ENCODE measurements at regions not wholly inside any gene's neighbourhood (a gene's known extent, or its start where the extent isn't known, plus 50 kb on each side); places are given as distances from the start of the nearest gene placed in this dataset.

- Histone ChIP-seq H3K4me3 (ENCODE audit: low read depth, low read length) (no peak overlapping the region), H3K27me3 (ENCODE audit: control insufficient read depth, insufficient read depth, low read length) (no peaks in the 10 kb centered on the region), H3K36me3 (ENCODE audit: control insufficient read depth, insufficient read depth, low read length) (no peaks in the 10 kb centered on the region)
- no peak for FAIRE-seq
- no peak for TF ChIP-seq CTCF (IDR thresholded peaks at IDR 0.05; ENCODE audit: insufficient read depth, low read length, severe bottlenecking)
- DNase-seq (ENCODE audit: low read depth), result peak; percentile 36
Observed at GRCh38 chr5:104198156-104198555, 635.6 kb upstream of the NUDT12 start.

DNA sequence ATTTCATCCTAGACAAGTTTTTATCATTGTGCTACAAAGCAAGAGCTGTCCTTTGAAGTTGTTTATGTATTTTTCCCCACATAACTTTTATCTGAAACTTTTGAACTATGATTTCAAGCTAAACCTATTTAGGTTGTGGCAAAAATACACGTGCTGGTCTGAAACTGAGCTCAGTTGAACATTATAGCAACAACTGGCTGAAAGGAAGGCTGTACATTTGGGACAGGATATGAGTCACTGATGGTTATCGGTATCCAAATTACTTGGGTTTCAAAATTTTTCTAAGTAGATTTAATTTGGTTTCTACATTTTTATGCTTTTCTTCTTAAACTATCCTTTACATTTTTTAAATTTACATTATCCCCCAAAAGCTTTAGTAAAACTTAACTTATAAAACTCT, 627.3 kb upstream of the NUDT12 start:
- Histone ChIP-seq H3K4me3 (ENCODE audit: low read depth, low read length) (no peak overlapping the region), H3K27me3 (ENCODE audit: control insufficient read depth, insufficient read depth, low read length) (no peaks in the 10 kb centered on the region), H3K36me3 (ENCODE audit: control insufficient read depth, insufficient read depth, low read length) (no peaks in the 10 kb centered on the region)
- FAIRE-seq (no peak), DNase-seq (ENCODE audit: low read depth) (peak; percentile 21)
- no peak for TF ChIP-seq CTCF (IDR thresholded peaks at IDR 0.05; ENCODE audit: insufficient read depth, low read length, severe bottlenecking)

DNA sequence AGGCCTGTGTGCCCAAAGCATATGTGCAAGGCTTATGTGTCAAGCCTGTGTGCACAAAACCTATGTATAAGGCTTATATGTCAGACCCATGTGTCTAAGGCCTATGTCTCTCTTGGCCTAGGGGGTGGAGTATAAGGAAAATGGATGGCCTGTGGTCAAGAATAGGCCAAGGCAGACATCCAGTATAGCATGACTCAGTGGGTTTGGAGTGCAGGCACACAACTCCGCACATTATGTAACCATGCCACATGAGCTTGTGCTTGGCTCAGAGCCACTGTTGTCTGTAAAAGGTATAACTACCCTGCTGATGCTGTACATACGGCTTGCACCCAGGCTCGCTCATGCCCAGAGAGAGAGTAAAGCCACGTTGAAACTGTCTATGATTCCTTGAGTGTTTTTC, 626.4 kb upstream of the NUDT12 start:
- DNase-seq (ENCODE audit: low read depth), result peak; percentile 70
- no peak overlapping the region for H3K4me3 ChIP-seq (ENCODE audit: low read depth, low read length)
- no peaks in the 10 kb centered on the region for H3K27me3 ChIP-seq (ENCODE audit: control insufficient read depth, insufficient read depth, low read length)
- no peaks in the 10 kb centered on the region for H3K36me3 ChIP-seq (ENCODE audit: control insufficient read depth, insufficient read depth, low read length)
- TF ChIP-seq CTCF (IDR thresholded peaks at IDR 0.05; ENCODE audit: insufficient read depth, low read length, severe bottlenecking), result no peak
- peak; percentile 86 for FAIRE-seq

DNA sequence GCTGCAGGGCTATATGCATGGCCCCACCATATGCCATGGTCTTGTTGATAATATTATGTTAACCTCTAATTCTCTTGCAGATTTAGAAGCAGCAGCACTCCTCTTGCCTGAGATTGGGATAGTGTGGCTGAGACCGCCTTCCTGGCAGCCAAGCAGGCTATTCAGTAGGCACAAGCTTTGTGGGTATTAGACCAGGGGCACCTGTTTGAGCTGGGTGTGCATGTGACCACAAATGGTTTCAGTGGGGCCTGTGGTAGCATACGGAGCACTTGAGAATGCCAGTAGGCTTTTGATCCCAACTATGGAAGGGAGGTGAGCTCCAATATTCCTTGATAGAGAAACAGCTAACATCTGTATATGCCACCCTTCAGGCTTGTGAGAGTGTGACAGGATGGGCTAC, 625.1 kb upstream of the NUDT12 start:
- Histone ChIP-seq H3K36me3 (ENCODE audit: control insufficient read depth, insufficient read depth, low read length) (no peaks in the 10 kb centered on the region), H3K27me3 (ENCODE audit: control insufficient read depth, insufficient read depth, low read length) (no peaks in the 10 kb centered on the region), H3K4me3 (ENCODE audit: low read depth, low read length) (no peak overlapping the region)
- FAIRE-seq (no peak), DNase-seq (ENCODE audit: low read depth) (no peak)
- TF ChIP-seq CTCF (IDR thresholded peaks at IDR 0.05; ENCODE audit: insufficient read depth, low read length, severe bottlenecking), result no peak

GRCh38 chr5:104186510-104186909, 623.9 kb upstream of the NUDT12 start:
- Histone ChIP-seq H3K36me3 (ENCODE audit: control insufficient read depth, insufficient read depth, low read length) (no peaks in the 10 kb centered on the region), H3K27me3 (ENCODE audit: control insufficient read depth, insufficient read depth, low read length) (no peaks in the 10 kb centered on the region), H3K4me3 (ENCODE audit: low read depth, low read length) (no peak overlapping the region)
- no peak for TF ChIP-seq CTCF (IDR thresholded peaks at IDR 0.05; ENCODE audit: insufficient read depth, low read length, severe bottlenecking)
- FAIRE-seq (no peak), DNase-seq (ENCODE audit: low read depth) (no peak)

GRCh38 chr5:104186100-104186499, 623.5 kb upstream of the NUDT12 start:
- TF ChIP-seq CTCF (IDR thresholded peaks at IDR 0.05; ENCODE audit: insufficient read depth, low read length, severe bottlenecking), result no peak
- Histone ChIP-seq H3K4me3 (ENCODE audit: low read depth, low read length) (no peak overlapping the region), H3K27me3 (ENCODE audit: control insufficient read depth, insufficient read depth, low read length) (no peaks in the 10 kb centered on the region), H3K36me3 (ENCODE audit: control insufficient read depth, insufficient read depth, low read length) (no peaks in the 10 kb centered on the region)
- FAIRE-seq (peak; percentile 23), DNase-seq (ENCODE audit: low read depth) (peak; percentile 38)
